Breast epithelium (tissue), 3 donors: ENCODE measurements at regions not wholly inside any gene's neighbourhood (a gene's known extent, or its start where the extent isn't known, plus 50 kb on each side); places are given as distances from the start of the nearest gene placed in this dataset.

ENCODE experiments used
- CTCF ChIP-seq, 3 donors: fragments of 450-650 bp; IDR thresholded peaks; one replicate each; pipeline ENCODE4 v1.5.1; 2016 to 2017; ENCODE audit warnings: antibody characterized with exemption in 3 of 3, mild to moderate bottlenecking in 3 of 3, moderate library complexity in 3 of 3
- POLR2A ChIP-seq: fragments of 450-650 bp; IDR thresholded peaks from one replicate; pipeline ENCODE4 v1.6.1; 2016; ENCODE audit warnings: antibody characterized with exemption, mild to moderate bottlenecking, moderate library complexity
- POLR2AphosphoS5 ChIP-seq, 3 donors: sonication (generic); formaldehyde crosslinking; IDR thresholded peaks; one replicate each; pipeline ENCODE4 v1.6.1; 2017; ENCODE audit warnings: antibody characterized with exemption in 3 of 3

DNA sequence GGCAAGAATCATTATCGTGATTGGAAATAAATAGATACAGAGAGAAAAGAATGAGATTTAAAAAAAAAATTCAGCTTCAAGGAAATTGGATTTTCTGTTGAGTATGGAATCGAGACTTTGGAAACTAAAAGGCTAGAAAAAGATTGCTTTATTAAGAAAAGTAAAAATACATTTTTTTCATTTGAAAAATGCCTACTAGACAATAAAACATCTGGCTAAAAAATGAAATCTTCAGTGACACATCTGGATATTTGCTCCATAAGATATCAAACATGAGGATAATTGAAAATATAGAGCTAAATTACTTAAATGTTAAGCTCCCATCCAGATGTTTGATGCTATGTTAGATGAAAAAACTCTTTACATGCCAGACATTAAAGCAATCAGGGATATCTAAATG is 879.5 kb downstream of the TSN start:
- TF ChIP-seq CTCF (IDR thresholded peaks at IDR 0.05) = no peak
- no peak for TF ChIP-seq POLR2A
- TF ChIP-seq POLR2AphosphoS5 (IDR thresholded peaks at IDR 0.05) = no peak
